Loucy (cell line): ENCODE measurements at regions not wholly inside any gene's neighbourhood (a gene's known extent, or its start where the extent isn't known, plus 50 kb on each side); places are given as distances from the start of the nearest gene placed in this dataset.

ENCODE experiments used
- H2AFZ ChIP-seq: fragments of 200-600 bp; sonication (generic); 2 replicates; pipeline ENCODE4 v1.6.0; 2016; ENCODE audit warnings: antibody characterized with exemption, mild to moderate bottlenecking, low read length, moderate library complexity
- H3F3A ChIP-seq: fragments of 200-600 bp; 2 replicates; pipeline ENCODE4 v1.6.0; 2016; ENCODE audit warnings: antibody characterized with exemption, low read depth, mild to moderate bottlenecking
- H3K27me3 ChIP-seq: fragments of 200-600 bp; sonication (generic); 2 replicates; pipeline ENCODE4 v1.6.1; 2014; ENCODE audit warnings: low read length, mild to moderate bottlenecking; ENCODE audit not compliant: insufficient read depth, poor library complexity, severe bottlenecking
- H3K36me3 ChIP-seq: fragments of 200-600 bp; sonication (generic); 2 replicates; pipeline ENCODE4 v1.6.1; 2016; ENCODE audit warnings: low read length; ENCODE audit not compliant: insufficient read depth
- H3K4me1 ChIP-seq: fragments of 200-600 bp; sonication (generic); 2 replicates; pipeline ENCODE4 v1.5.1; 2014; ENCODE audit warnings: low read length, mild to moderate bottlenecking; ENCODE audit not compliant: insufficient read depth, poor library complexity, severe bottlenecking
- H3K4me2 ChIP-seq: fragments of 200-600 bp; sonication (generic); 2 replicates; pipeline ENCODE4 v1.6.0; 2014; ENCODE audit warnings: antibody characterized with exemption, low read length, low read depth, mild to moderate bottlenecking; ENCODE audit not compliant: poor library complexity, severe bottlenecking
- H3K4me3 ChIP-seq: fragments of 200-600 bp; sonication (generic); 2 replicates; pipeline ENCODE4 v1.5.1; 2014; ENCODE audit warnings: low read length, mild to moderate bottlenecking, mixed read lengths; ENCODE audit not compliant: poor library complexity, severe bottlenecking
- H3K79me2 ChIP-seq: fragments of 200-600 bp; sonication (generic); 2 replicates; pipeline ENCODE4 v1.6.1; 2014; ENCODE audit warnings: low read length; ENCODE audit not compliant: insufficient read depth
- H3K9ac ChIP-seq: fragments of 200-600 bp; sonication (generic); 2 replicates; pipeline ENCODE4 v1.6.0; 2014; ENCODE audit warnings: mild to moderate bottlenecking, low read depth, low read length, moderate library complexity; ENCODE audit not compliant: poor library complexity, severe bottlenecking
- H3K9me2 ChIP-seq: fragments of 200-600 bp; sonication (generic); replicated peaks from 2 replicates; pipeline ENCODE4 v1.6.1; 2016; ENCODE audit warnings: low read depth, low read length, mixed read lengths
- H3K9me3 ChIP-seq: fragments of 200-600 bp; sonication (generic); 2 replicates; pipeline ENCODE4 v1.6.1; 2014; ENCODE audit warnings: mild to moderate bottlenecking, antibody characterized with exemption, low read length, low read depth; ENCODE audit not compliant: insufficient read depth
- H4K20me1 ChIP-seq: fragments of 200-600 bp; sonication (generic); 2 replicates; pipeline ENCODE4 v1.6.0; 2014; ENCODE audit warnings: antibody characterized with exemption, low read length, mild to moderate bottlenecking; ENCODE audit not compliant: insufficient read depth, poor library complexity, severe bottlenecking
- EZH2phosphoT487 ChIP-seq: fragments of 200-600 bp; IDR thresholded peaks from 2 replicates; pipeline ENCODE4 v1.6.1; 2018; ENCODE audit warnings: antibody characterized with exemption, mild to moderate bottlenecking, moderate library complexity, borderline replicate concordance
- TF ChIP-seq, protein P1 (sequence below): fragments of 200-600 bp; sonication (generic); conservative IDR thresholded peaks from 2 replicates; pipeline ENCODE4 v1.5.1; 2014; ENCODE audit warnings: mild to moderate bottlenecking, antibody characterized with exemption, low read length

DNA sequence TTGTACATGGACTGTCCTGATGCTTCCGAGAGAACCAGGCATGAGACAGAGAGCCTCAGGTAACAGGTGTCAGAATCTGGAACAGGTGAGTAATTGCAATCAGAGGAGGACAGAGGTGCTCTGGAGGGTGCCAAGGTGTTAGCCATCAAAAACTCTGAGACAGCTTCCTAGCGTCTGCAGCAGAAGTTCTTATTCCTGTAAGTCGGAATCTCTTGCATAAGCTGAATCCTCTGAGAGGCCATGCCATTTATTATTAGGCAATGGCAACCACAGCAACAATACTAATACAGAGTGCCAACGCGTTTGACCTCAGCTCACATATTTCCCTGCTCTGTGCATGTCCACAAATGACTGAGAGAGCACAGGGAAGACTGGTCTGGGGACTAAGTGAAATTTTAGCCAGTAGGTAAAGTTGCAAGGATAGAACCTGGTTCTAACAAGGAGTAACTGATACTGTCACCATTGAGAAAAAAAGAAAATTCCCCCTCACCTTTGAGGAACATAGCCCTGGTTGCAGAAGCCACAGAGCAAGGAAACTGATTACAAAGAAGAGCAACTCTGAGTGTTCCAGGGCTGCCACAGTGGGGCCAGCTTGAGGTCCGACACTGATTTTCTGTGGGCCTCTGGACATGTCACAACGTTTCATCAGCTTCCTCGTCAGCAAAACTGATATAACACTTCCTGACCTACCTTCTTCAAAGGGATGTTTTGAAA, 55.1 kb upstream of the ACSL3 start:
- TF ChIP-seq, protein P1, sequence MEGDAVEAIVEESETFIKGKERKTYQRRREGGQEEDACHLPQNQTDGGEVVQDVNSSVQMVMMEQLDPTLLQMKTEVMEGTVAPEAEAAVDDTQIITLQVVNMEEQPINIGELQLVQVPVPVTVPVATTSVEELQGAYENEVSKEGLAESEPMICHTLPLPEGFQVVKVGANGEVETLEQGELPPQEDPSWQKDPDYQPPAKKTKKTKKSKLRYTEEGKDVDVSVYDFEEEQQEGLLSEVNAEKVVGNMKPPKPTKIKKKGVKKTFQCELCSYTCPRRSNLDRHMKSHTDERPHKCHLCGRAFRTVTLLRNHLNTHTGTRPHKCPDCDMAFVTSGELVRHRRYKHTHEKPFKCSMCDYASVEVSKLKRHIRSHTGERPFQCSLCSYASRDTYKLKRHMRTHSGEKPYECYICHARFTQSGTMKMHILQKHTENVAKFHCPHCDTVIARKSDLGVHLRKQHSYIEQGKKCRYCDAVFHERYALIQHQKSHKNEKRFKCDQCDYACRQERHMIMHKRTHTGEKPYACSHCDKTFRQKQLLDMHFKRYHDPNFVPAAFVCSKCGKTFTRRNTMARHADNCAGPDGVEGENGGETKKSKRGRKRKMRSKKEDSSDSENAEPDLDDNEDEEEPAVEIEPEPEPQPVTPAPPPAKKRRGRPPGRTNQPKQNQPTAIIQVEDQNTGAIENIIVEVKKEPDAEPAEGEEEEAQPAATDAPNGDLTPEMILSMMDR: no peak
- TF ChIP-seq EZH2phosphoT487: no peak
- Histone ChIP-seq H3K9me3 (no peaks in the 10 kb centered on the region), H3K4me1 (no peaks in the 10 kb centered on the region), H4K20me1 (no peaks in the 10 kb centered on the region), H3K27me3 (no peaks in the 10 kb centered on the region), H3K79me2 (no peaks in the 10 kb centered on the region), H3K9ac (no peak overlapping the region), H3K4me3 (no peak overlapping the region), H3K4me2 (no peak overlapping the region), H3K9me2 (no peaks in the 10 kb centered on the region), H3F3A (no peaks in the 10 kb centered on the region), H2AFZ (no peak overlapping the region), H3K36me3 (no peaks in the 10 kb centered on the region)

DNA sequence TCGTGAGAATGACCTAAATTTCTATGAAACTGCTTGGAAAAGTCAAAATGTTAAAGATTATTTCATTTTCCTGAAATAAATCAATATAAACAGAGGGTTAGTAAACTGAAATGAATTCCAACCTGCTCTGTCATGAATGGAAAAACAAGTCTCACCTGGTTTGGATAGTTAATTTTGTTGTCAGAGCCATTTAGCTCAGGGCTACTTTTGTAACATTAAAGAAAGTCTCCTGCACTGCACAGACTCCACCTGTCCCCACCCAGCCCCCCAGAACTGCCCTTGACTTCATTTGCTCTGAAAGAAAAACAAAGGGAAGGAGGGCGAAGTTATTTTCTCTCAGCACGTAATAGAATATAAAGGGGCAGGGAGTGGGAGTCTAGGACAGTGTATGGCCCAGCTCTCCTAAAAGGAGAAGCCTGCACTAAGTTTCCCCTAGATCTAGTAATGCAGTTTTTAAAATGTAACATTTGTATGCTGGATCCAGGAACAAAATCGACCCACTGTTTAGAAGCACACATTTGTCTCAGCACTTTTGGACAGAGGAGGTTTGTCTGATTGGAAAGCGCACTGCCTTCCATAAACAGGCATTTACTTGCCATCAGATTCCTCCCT, 54.2 kb upstream of the ACSL3 start:
- no peaks in the 10 kb centered on the region for H3K79me2 ChIP-seq
- H3K27me3 ChIP-seq: no peaks in the 10 kb centered on the region
- H3K4me2 ChIP-seq: no peak overlapping the region
- no peaks in the 10 kb centered on the region for H3K9me3 ChIP-seq
- H3K36me3 ChIP-seq: no peaks in the 10 kb centered on the region
- H3K4me1 ChIP-seq: no peaks in the 10 kb centered on the region
- H4K20me1 ChIP-seq: no peaks in the 10 kb centered on the region
- no peaks in the 10 kb centered on the region for H3K9me2 ChIP-seq
- H3K9ac ChIP-seq: no peak overlapping the region
- no peak for TF ChIP-seq EZH2phosphoT487
- TF ChIP-seq, protein P1: no peak
- no peaks in the 10 kb centered on the region for H3F3A ChIP-seq
- H2AFZ ChIP-seq: no peak overlapping the region
- no peak overlapping the region for H3K4me3 ChIP-seq

DNA sequence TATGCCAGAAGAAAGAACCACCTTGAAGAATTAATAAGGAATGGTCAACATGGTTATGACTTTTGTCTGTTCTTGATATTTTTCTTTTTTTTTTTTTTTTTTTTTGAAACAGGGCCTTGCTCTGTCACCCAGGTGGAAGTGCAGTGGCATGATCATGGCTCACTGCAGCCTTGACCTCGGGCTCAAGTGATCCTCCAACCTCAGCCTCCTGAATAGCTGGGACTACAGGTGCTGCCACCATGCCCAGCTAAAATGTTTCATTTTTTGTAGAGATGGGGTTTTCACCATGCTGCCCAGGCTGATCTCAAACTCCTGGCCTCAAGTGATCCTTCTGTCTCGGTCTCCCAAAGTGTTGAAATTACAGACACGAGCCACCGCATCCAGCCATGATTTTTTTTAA, 53.4 kb upstream of the ACSL3 start:
- no peaks in the 10 kb centered on the region for H4K20me1 ChIP-seq
- no peak overlapping the region for H3K4me3 ChIP-seq
- H3F3A ChIP-seq: no peaks in the 10 kb centered on the region
- no peak overlapping the region for H3K4me2 ChIP-seq
- H3K9ac ChIP-seq: no peak overlapping the region
- no peaks in the 10 kb centered on the region for H3K9me2 ChIP-seq
- H3K79me2 ChIP-seq: no peaks in the 10 kb centered on the region
- no peaks in the 10 kb centered on the region for H3K4me1 ChIP-seq
- H3K9me3 ChIP-seq: no peaks in the 10 kb centered on the region
- H3K27me3 ChIP-seq: no peaks in the 10 kb centered on the region
- TF ChIP-seq, protein P1: no peak
- no peak for TF ChIP-seq EZH2phosphoT487
- H2AFZ ChIP-seq: no peak overlapping the region
- H3K36me3 ChIP-seq: no peaks in the 10 kb centered on the region
